HL-60 (cell line): ENCODE measurements at regions not wholly inside any gene's neighbourhood (a gene's known extent, or its start where the extent isn't known, plus 50 kb on each side); places are given as distances from the start of the nearest gene placed in this dataset.

Experiments
- CTCF ChIP-seq: IDR thresholded peaks from one replicate; pipeline ENCODE4 v1.5.1; 2011; ENCODE audit warnings: low read length, control low read depth, inconsistent platforms; ENCODE audit not compliant: insufficient read depth
- GABPA ChIP-seq: IDR thresholded peaks from 2 replicates; pipeline ENCODE4 v1.6.1; 2012; ENCODE audit warnings: low read depth
- POLR2AphosphoS5 ChIP-seq: IDR thresholded peaks from 2 replicates; pipeline ENCODE4 v1.6.1; 2012; ENCODE audit warnings: low read depth
- REST ChIP-seq: IDR thresholded peaks from 2 replicates; pipeline ENCODE4 v1.6.1; 2012; ENCODE audit warnings: low read depth; ENCODE audit not compliant: insufficient replicate concordance
- SPI1 ChIP-seq: IDR thresholded peaks from 2 replicates; pipeline ENCODE4 v1.6.1; 2012; ENCODE audit warnings: low read depth, mild to moderate bottlenecking, borderline replicate concordance

- TF ChIP-seq CTCF = no peak
- TF ChIP-seq POLR2AphosphoS5 = no peak
- TF ChIP-seq GABPA = no peak
- TF ChIP-seq SPI1 = no peak
- no peak for TF ChIP-seq REST
Measured at GRCh38 chr5:68421485-68422220, 206.1 kb downstream of the PIK3R1 start.
